Stimulated activated CD4-positive, alpha-beta T cell treated with anti-CD3 and anti-CD28 coated beads, TNF-alpha, amount 100 ng/mL, for 4 hours (primary cell): ENCODE measurements at regions not wholly inside any gene's neighbourhood (a gene's known extent, or its start where the extent isn't known, plus 50 kb on each side); places are given as distances from the start of the nearest gene placed in this dataset.

Experiments
- DNase-seq, 3 experiments: peaks; one replicate each; pipeline ENCODE4 v3.0.0-alpha.2; 2020; ENCODE audit warnings: low read depth in 3 of 3

DNA sequence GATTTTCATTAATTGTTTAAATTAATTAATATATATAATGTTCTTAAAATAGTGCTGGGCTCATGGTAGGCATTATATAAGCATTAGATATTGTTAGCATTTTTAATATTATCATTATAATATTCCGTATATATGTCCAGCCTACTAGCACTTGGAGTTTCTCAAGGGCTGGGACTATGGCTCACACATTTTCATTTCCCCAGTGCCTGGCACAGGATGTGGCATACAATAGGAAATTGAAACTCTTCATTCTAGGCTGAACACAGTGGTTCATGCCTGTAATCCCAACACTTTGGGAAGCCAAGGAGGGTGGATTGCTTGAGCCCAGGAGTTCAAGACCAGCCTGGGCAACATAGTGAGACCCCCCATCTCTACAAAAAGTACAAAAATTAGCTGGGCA, 170.4 kb downstream of the RSL24D1 start:
- DNase-seq = no peak

GRCh38 chr15:55017635-55018034, 179.1 kb downstream of the RSL24D1 start:
- DNase-seq = no peak

DNA sequence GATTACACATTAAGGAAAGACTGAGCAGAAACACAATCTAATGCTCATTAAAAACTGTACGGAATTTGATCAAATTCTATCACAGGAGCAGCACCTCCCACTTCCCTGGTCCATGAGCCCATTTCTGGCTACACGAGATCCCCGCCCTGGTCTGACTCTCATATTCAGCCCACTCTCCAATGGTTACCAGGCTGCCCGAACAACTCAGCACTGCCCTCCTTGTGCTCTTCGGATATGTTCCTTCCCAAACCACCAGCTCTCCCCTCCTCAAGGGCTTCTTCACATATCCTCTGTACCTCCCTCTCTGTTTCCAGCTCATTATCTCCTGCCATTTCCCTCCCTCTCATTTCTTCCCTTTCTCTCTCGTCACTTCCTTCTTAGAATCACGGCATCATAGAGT, 180.5 kb downstream of the RSL24D1 start:
- DNase-seq = no peak

- no peak for DNase-seq
These were observed 181.7 kb downstream of the RSL24D1 start for GRCh38 chr15:55015093-55015445.

DNA sequence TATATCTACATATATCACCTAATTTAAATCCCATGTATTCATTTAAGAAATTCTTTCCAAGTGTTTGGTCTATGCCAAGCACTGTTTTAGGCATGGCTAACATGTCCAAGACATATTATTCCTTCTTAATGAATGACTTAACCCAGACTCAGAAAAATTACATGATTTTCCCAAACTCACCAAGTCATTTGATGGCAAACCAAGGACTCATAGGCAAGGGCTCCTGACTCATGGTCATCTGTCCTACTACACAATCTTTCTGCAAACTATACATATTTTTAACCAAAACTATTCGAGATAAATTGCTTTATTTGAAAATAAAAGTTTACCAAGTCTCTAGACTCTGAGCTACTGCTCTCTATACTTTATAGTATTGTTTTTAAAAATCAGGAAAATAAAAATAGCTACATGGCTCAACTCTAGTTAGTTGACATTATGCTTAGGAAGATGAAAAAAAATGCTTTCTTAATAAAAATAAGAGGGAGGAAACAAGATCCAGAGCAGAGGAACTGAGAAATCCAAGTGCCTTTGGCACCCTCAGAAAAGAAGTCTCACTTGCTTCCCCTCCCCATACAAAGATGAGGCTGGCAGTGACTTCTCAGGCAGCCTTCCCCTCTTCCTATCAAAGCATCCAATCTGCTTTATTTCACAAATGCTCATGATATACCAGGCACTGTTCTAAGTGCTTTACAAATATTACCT, 182.2 kb downstream of the RSL24D1 start:
- DNase-seq = no peak

GRCh38 chr15:55008421-55008820, 188.3 kb downstream of the RSL24D1 start:
- no peak for DNase-seq

- DNase-seq = no peak
These were observed 189.2 kb downstream of the RSL24D1 start for GRCh38 chr15:55007561-55007960.

- no peak for DNase-seq
These were observed 191.1 kb downstream of the RSL24D1 start for GRCh38 chr15:55005679-55006078.

DNA sequence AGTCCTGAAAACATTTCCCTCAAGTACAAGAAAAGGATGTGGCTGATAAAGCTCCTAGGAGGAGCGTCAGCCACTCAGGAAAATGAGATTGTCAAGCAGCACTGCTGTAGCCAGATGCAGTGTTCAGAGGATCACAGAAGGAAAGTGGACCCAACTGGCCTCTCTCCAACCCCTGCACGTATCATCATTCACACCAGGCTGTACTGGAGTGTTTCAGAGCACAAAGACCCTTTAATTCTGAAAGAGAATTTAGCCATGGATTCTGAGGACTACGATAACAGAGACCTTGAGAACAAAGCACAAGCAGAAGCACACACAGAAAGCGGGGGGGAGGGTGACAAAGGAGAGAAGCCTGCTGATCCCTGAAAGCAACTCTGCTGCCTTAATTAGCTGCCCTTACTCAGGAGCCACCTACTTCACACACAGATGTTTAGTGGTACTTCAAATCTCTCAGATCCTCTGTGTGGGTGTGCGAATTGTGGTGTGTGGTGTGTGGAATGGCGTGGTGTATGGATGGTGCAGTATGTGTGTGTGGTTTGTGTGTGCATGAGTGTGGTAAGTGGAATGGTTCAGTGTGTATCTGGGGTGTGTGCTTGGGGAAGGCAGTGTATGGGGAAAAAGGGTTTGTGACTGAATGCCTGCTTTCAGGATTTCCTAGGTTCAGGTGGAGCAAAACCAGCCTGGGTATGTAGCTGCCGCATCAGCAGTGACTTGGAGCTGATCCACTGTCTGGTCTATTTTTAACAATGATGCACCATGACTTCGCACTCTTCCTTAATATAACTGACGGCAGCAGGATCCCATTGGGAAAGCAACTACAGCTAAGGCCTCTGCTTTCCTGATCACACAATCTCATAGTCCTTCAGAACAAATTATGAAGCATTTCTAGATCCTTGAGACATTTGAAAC, 192.5 kb downstream of the RSL24D1 start:
- DNase-seq = no peak

GRCh38 chr15:54998661-54999060, 198.1 kb downstream of the RSL24D1 start:
- DNase-seq = no peak

DNA sequence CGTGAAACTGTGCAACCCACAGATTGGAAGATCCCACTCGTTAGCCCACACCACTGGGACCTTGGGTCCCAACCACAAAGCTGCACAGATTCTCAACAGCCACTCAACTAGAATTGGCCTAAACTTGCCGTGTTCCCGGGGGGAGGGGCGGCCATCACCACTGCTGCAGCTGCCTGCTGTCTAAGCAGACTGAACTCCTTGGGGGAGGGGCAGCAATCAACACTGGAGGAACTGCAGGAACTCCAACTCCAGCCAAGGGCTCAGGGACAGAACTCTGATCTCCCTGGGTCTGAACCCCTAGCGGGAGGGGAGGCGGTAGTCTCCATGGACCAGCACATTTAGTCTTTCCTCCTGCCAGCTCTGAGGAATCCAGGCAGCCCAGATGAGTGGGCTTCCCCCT, 205.9 kb downstream of the RSL24D1 start:
- DNase-seq = no peak

- no peak for DNase-seq
These were observed 208.9 kb downstream of the RSL24D1 start for GRCh38 chr15:54987881-54988280.

GRCh38 chr15:54979964-54980363, 216.8 kb downstream of the RSL24D1 start:
- no peak for DNase-seq

DNA sequence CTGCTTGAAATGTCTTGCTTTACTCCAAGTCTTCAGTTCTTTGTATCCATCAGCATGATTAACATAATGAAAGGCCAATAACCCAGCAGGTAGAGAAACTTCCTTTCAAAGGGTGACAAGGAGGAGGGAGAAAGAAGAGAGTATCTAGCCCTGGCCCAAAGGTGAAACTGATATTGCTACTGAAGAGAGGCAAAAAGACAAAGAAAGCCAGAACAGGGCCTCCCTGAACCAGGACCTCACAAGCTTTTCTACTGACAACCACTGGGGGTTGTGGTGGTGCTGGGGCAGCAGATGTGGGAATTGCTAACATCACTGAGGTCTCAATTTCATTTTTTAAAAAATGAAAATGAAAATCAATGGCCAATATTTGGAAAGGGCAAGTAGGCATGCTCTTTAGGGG, 234.1 kb downstream of the RSL24D1 start:
- DNase-seq = no peak

- DNase-seq = no peak
These were observed 236.5 kb downstream of the RSL24D1 start for GRCh38 chr15:54960266-54960665.

GRCh38 chr15:54941417-54941816, 255.3 kb downstream of the RSL24D1 start:
- DNase-seq = no peak

GRCh38 chr15:54917312-54917711, 279.4 kb downstream of the RSL24D1 start:
- no peak for DNase-seq

GRCh38 chr15:54915380-54915779, 281.4 kb downstream of the RSL24D1 start:
- DNase-seq = no peak

DNA sequence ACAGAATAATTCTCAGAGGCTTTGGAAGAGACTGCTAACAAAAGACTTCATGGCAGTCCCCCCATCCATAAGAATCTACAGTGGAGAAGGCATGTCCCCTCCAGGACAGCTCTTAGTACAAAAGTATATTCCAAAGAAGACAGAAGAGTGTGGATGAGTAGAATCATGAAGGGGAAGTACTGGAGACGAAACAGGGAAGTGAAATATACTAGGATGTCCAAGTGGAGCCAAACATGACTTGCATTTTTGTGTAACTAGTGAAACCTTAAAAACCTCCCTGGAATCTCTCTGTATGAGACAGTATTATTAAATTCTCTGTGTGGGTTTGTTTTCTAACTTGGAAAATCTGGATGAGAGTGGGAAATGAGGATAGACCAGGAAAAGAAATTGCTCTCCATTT, 312.4 kb downstream of the RSL24D1 start:
- DNase-seq = no peak

DNA sequence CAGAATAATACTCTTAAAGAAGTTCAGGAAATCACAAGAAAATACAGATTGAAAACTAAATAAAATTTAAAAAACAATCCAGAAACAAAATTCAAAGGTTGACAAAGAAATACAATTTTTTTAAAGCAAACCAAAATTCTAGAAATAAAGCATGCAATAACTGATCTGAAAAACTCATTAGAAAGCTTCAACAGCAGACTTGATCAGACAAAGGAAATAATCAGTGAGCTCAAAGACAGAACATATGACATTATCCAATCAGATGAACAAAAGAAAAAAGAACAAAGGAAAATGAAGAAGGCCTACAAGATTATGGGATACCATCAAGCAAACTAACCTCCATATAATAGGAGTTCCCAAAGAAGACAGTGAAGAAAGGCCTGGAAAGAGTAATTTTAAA, 336.8 kb downstream of the RSL24D1 start:
- DNase-seq = no peak

GRCh38 chr15:54854667-54855066, 342.1 kb downstream of the RSL24D1 start:
- no peak for DNase-seq

DNA sequence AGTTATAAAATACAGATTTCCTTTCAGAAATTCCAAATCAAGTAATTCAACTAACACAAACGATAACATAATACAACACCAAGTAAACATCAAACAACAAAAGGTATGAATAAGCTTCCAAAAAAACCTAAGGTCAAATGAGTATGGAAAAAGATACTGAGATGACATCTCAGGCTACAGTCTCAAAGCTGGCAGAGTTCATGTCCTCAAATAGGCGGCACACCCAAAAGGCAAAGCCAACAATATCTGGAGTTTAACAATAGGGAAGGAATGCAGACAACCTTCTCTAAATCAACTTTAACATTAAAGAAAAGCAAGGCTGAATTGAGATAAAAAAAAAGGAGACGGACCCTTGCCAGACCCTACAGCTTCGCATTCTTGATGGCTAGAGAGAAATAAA, 346.6 kb downstream of the RSL24D1 start:
- DNase-seq = no peak

- no peak for DNase-seq
These were observed 353.7 kb downstream of the RSL24D1 start for GRCh38 chr15:54843006-54843405.
